ENCODE measurements at regions not wholly inside any gene's neighbourhood (a gene's known extent, or its start where the extent isn't known, plus 50 kb on each side); places are given as distances from the start of the nearest gene placed in this dataset.

GRCh38 chr13:40069173-40070044, 413.9 kb downstream of the COG6 start:
- TF ChIP-seq CTCF (IDR thresholded peaks at IDR 0.05; ENCODE audit: low read depth, low read length): peak; percentile 79
- peak; percentile 82 to 84 for DNase-seq (ENCODE audit: low read depth in 2 of 2)
- H3K4me3 ChIP-seq (replicated peaks in 1 of 2; ENCODE audit: low read depth in 2 of 2, low read length in 2 of 2): no peak overlapping the region

- no peak for TF ChIP-seq CTCF (IDR thresholded peaks at IDR 0.05; ENCODE audit: low read depth, low read length)
- H3K4me3 ChIP-seq (replicated peaks in 1 of 2; ENCODE audit: low read depth in 2 of 2, low read length in 2 of 2): no peak overlapping the region
- DNase-seq (ENCODE audit: low read depth in 2 of 2): no peak
Observed at GRCh38 chr13:40070357-40070756, 414.9 kb downstream of the COG6 start.

DNA sequence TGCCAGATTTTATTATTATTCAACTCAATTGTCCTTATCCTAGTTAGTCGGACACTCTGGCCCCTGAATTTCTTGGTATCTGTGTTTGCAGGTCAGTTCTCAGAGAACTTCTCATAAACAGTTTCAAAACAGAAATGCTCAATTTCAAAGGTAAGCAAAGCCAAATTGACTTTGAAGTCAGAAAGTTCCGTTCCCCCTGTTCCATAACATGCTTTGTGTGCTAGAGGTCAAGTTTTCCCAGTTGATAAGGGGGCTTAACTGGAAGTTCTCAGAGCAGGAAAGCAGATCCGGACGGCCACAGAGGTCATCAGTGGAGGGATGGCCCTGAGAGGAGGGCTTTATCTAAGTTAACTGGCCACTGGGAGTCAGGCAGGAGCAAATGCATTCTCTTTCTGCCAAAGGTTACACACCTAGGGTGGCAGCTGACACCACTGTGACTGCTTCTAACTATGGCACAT, 417.2 kb downstream of the COG6 start:
- DNase-seq (ENCODE audit: low read depth in 2 of 2): no peak
- TF ChIP-seq CTCF (IDR thresholded peaks at IDR 0.05; ENCODE audit: low read depth, low read length): no peak
- H3K4me3 ChIP-seq (replicated peaks in 1 of 2; ENCODE audit: low read depth in 2 of 2, low read length in 2 of 2): no peak overlapping the region

DNA sequence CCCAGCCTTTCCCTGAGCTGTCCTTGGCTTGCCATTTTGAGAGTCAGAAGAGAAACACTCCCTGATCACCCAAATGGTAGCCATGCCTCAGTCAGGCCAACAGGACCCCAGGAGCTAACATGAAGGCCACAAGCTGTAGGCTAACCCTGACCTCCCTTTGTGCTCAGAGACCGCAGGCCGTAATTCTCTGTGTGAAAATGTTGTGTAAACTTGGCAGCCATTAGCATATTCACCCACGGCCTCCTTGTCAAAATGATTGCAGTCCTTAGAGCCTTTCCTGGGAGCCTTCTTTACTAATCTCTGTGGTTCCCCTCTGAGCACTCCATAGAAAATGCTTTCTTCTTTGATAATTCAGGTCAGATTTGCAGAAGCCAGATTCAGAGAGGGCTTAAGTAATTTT, 418.9 kb downstream of the COG6 start:
- H3K4me3 ChIP-seq (replicated peaks in 1 of 2; ENCODE audit: low read depth in 2 of 2, low read length in 2 of 2): no peak overlapping the region
- DNase-seq (ENCODE audit: low read depth in 2 of 2): peak in 1 of 2 donors; percentile 70
- TF ChIP-seq CTCF (IDR thresholded peaks at IDR 0.05; ENCODE audit: low read depth, low read length): no peak

- no peak overlapping the region for H3K4me3 ChIP-seq (replicated peaks in 1 of 2; ENCODE audit: low read depth in 2 of 2, low read length in 2 of 2)
- TF ChIP-seq CTCF (IDR thresholded peaks at IDR 0.05; ENCODE audit: low read depth, low read length): no peak
- no peak for DNase-seq (ENCODE audit: low read depth in 2 of 2)
Observed at GRCh38 chr13:40075281-40075680, 419.8 kb downstream of the COG6 start.

GRCh38 chr13:40076765-40077362, 421.4 kb downstream of the COG6 start:
- H3K4me3 ChIP-seq (replicated peaks in 1 of 2; ENCODE audit: low read depth in 2 of 2, low read length in 2 of 2): no peak overlapping the region
- no peak for TF ChIP-seq CTCF (IDR thresholded peaks at IDR 0.05; ENCODE audit: low read depth, low read length)
- DNase-seq (ENCODE audit: low read depth in 2 of 2): no peak

Data from cardiac fibroblast (primary cell).